Cardiac muscle cell (in vitro differentiated cells and primary cell): ENCODE measurements at regions not wholly inside any gene's neighbourhood (a gene's known extent, or its start where the extent isn't known, plus 50 kb on each side); places are given as distances from the start of the nearest gene placed in this dataset.

Source experiments
- DNase-seq, 2 donors: peaks; one replicate each; pipeline versions ENCODE4 v3.0.0 to v3.0.0-alpha.2; 2010 to 2017; ENCODE audit warnings: low read depth in 1 of 2, low spot score in 1 of 2
- H3K27ac ChIP-seq: fragments of 200-600 bp; sonication (generic); 2 replicates; pipeline ENCODE4 v1.5.1; 2016
- H3K27me3 ChIP-seq: fragments of 200-600 bp; sonication (generic); 2 replicates; pipeline ENCODE4 v1.6.0; 2016; ENCODE audit warnings: control low read depth
- H3K36me3 ChIP-seq: fragments of 200-600 bp; sonication (generic); 2 replicates; pipeline ENCODE4 v1.5.1; 2016; ENCODE audit warnings: control low read depth
- H3K4me1 ChIP-seq: fragments of 200-600 bp; sonication (generic); 2 replicates; pipeline ENCODE4 v1.8.1; 2017; ENCODE audit warnings: low read depth, mild to moderate bottlenecking, mixed run types
- H3K4me3 ChIP-seq: fragments of 200-600 bp; sonication (generic); 2 replicates; pipeline ENCODE4 v1.5.1; 2016; ENCODE audit warnings: mild to moderate bottlenecking
- H3K9me3 ChIP-seq: fragments of 200-600 bp; sonication (generic); 2 replicates; pipeline ENCODE4 v1.5.1; 2017; ENCODE audit warnings: low read depth, mild to moderate bottlenecking, control low read depth
- CTCF ChIP-seq: IDR thresholded peaks from 2 replicates; pipeline ENCODE4 v1.5.1; 2012; ENCODE audit warnings: low read depth, mild to moderate bottlenecking, low read length

DNA sequence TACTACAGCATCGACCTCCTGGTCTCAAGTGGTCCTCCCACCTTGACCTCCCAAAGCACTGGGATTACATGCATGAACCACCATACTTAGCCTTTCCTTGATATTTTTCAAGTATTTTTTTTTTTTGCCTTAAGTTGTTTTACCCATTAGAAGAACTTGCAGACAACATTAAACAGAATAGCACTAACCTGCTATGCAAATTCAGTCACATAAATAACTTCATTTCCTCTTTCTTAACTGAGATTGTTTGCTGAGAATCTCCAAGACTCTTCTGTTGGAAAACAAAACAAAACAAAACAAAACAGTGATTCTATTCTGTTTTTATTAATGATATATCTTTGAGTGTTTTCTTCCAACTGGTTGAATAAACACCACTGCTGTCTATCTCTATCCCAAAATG lies 115.9 kb upstream of the IFNG-AS1 start:
- DNase-seq, result no peak
- TF ChIP-seq CTCF, result no peak
- Histone ChIP-seq H3K4me1 (peaks cover 7% of the 10 kb centered on the region), H3K36me3 (no peaks in the 10 kb centered on the region), H3K9me3 (no peaks in the 10 kb centered on the region), H3K4me3 (no peak overlapping the region), H3K27me3 (no peaks in the 10 kb centered on the region), H3K27ac (no peak overlapping the region)

DNA sequence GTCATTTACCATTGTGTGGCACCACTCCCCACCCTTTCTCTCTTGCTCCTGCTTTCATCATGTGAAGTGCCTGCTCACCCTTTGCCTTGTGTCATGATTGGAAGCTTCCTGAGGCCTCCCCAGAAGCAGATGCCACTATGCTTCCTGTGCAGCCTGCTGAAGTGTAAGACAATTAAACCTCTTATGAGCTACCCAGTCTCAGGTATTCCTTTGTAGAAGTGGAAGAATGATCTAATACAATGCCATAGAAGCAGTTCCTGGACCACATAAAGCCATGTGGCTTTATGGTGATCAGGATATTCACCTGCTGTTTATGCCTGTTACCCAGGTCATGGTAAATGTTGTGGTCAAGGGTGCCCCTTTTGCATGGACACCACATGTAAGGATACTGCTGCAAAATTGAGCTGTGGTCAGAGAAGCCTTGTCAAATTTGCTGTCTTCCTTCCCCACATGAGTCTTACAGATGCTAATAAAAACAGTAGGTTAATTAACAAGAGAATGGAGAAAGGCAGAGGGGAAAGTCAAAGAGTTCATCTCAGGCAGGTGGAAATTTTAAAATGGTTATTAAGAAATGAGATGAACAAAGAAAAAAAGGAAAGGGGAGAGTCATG lies 112.8 kb upstream of the IFNG-AS1 start:
- no peak for TF ChIP-seq CTCF
- no peak overlapping the region for H3K4me3 ChIP-seq
- no peaks in the 10 kb centered on the region for H3K36me3 ChIP-seq
- peaks cover 7% of the 10 kb centered on the region for H3K4me1 ChIP-seq
- H3K27ac ChIP-seq, result no peak overlapping the region
- H3K27me3 ChIP-seq, result no peaks in the 10 kb centered on the region
- DNase-seq, result no peak
- no peaks in the 10 kb centered on the region for H3K9me3 ChIP-seq

DNA sequence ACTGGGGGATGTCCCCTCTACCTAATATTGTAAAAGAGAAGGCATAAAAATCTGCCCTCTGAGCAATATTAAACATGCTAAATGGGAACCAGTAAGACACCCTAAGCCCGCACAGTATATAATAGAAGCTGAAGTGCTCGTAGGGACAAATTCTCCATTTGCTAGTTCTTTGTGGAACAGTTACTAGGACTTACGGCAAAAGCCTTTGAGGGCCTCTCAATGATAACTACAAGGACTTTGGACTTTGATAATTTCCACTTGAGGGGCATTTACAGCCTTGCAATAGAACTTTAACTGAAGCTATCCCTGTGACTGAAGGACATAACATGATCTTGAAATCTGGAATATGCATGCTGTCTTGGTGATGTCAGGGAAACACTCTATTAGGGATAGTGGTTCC lies 111.5 kb upstream of the IFNG-AS1 start:
- no peak overlapping the region for H3K4me3 ChIP-seq
- peak in 1 of 2 donors; percentile 51 for DNase-seq
- H3K9me3 ChIP-seq, result no peaks in the 10 kb centered on the region
- peaks cover 7% of the 10 kb centered on the region for H3K4me1 ChIP-seq
- H3K27ac ChIP-seq, result peak overlapping the region; percentile 3
- no peak for TF ChIP-seq CTCF
- H3K36me3 ChIP-seq, result no peaks in the 10 kb centered on the region
- H3K27me3 ChIP-seq, result no peaks in the 10 kb centered on the region

GRCh38 chr12:67879937-67880336 lies 109.3 kb upstream of the IFNG-AS1 start:
- Histone ChIP-seq H3K9me3 (no peaks in the 10 kb centered on the region), H3K4me3 (no peak overlapping the region), H3K4me1 (peaks cover 4% of the 10 kb centered on the region), H3K27ac (no peak overlapping the region), H3K36me3 (no peaks in the 10 kb centered on the region), H3K27me3 (no peaks in the 10 kb centered on the region)
- TF ChIP-seq CTCF, result no peak
- DNase-seq, result no peak

GRCh38 chr12:67881565-67881964 lies 107.7 kb upstream of the IFNG-AS1 start:
- H3K27ac ChIP-seq, result no peak overlapping the region
- H3K4me3 ChIP-seq, result no peak overlapping the region
- no peaks in the 10 kb centered on the region for H3K36me3 ChIP-seq
- TF ChIP-seq CTCF, result no peak
- no peaks in the 10 kb centered on the region for H3K9me3 ChIP-seq
- peaks cover 4% of the 10 kb centered on the region for H3K4me1 ChIP-seq
- DNase-seq, result no peak
- no peaks in the 10 kb centered on the region for H3K27me3 ChIP-seq
